ENCODE measurements at regions not wholly inside any gene's neighbourhood (a gene's known extent, or its start where the extent isn't known, plus 50 kb on each side); places are given as distances from the start of the nearest gene placed in this dataset.
A peak's percentile ranks its signal among the peaks of the same experiment; 100 is the strongest.

DNA sequence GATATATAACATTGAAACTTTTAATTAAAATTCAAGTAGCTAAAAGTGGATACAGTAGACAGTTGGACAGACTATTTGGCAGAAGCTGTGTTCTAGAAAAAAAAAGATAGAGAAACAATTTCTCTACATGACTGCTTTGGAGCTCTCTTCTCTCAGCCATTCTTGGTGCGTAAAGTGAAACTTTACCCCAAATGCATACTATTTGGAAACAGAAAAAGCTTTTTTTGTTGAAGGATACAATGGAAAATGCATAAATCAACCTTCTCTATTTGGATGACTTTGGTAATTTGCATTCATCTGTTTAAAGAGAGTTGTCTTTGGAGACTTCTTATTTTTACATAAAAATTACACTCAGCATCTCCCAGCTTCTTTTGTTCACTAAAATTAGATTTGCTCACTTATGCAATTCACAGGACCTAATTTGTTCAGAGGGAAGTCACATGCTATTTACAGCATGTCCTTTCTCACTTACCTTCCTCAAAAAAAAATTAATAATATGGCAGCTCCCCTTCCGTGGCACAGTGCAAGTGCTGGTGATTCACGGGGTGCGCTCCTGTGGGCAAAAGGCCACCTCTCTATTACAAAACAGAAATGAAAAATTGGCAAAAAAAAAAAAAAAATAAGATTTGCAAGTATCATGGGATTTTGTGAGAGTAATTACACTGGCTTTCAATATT, 498.9 kb downstream of the RERGL start:
- no peaks in the 10 kb centered on the region for H3K27me3 Mint-ChIP-seq (ENCODE audit: unreplicated experiment)
- H3K36me3 Mint-ChIP-seq (ENCODE audit: unreplicated experiment), result no peaks in the 10 kb centered on the region
- no peak for DNase-seq
- TF ChIP-seq, protein P1, sequence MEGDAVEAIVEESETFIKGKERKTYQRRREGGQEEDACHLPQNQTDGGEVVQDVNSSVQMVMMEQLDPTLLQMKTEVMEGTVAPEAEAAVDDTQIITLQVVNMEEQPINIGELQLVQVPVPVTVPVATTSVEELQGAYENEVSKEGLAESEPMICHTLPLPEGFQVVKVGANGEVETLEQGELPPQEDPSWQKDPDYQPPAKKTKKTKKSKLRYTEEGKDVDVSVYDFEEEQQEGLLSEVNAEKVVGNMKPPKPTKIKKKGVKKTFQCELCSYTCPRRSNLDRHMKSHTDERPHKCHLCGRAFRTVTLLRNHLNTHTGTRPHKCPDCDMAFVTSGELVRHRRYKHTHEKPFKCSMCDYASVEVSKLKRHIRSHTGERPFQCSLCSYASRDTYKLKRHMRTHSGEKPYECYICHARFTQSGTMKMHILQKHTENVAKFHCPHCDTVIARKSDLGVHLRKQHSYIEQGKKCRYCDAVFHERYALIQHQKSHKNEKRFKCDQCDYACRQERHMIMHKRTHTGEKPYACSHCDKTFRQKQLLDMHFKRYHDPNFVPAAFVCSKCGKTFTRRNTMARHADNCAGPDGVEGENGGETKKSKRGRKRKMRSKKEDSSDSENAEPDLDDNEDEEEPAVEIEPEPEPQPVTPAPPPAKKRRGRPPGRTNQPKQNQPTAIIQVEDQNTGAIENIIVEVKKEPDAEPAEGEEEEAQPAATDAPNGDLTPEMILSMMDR (IDR thresholded peaks at IDR 0.05; ENCODE audit: partially characterized antibody, unreplicated experiment), result no peak
- H3K9me3 Mint-ChIP-seq (ENCODE audit: unreplicated experiment), result no peaks in the 10 kb centered on the region
- H3K27ac Mint-ChIP-seq (ENCODE audit: unreplicated experiment), result no peak overlapping the region
- H3K4me1 Mint-ChIP-seq (ENCODE audit: low read depth, unreplicated experiment), result peaks cover 4% of the 10 kb centered on the region
- no peak overlapping the region for H3K4me3 Mint-ChIP-seq (ENCODE audit: unreplicated experiment)

DNA sequence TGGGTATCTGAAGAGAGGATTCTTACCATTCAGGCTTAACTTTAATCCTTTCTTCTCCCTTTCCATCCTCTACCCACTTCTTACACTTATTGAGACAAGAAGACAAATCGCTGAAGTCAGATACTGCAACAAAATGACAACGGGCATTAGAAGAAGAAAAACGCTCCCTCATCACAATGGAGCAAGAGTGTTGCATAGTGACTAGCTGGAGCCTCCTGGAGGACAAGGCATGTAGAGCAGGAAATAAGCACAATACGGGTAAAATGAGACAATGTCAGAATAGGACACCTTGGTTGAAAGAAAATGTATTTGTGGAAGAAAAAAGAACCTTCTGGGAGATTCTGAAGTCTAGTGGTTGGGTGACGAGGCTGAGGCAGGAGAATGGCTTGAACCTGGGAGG, 501.0 kb downstream of the RERGL start:
- Mint-ChIP-seq H3K4me1 (ENCODE audit: low read depth, unreplicated experiment) (peaks cover 4% of the 10 kb centered on the region), H3K27ac (ENCODE audit: unreplicated experiment) (no peak overlapping the region), H3K9me3 (ENCODE audit: unreplicated experiment) (no peaks in the 10 kb centered on the region), H3K4me3 (ENCODE audit: unreplicated experiment) (no peak overlapping the region), H3K27me3 (ENCODE audit: unreplicated experiment) (no peaks in the 10 kb centered on the region), H3K36me3 (ENCODE audit: unreplicated experiment) (no peaks in the 10 kb centered on the region)
- TF ChIP-seq, protein P1 (IDR thresholded peaks at IDR 0.05; ENCODE audit: partially characterized antibody, unreplicated experiment), result peak; percentile 67
- DNase-seq, result peak; percentile 17

DNA sequence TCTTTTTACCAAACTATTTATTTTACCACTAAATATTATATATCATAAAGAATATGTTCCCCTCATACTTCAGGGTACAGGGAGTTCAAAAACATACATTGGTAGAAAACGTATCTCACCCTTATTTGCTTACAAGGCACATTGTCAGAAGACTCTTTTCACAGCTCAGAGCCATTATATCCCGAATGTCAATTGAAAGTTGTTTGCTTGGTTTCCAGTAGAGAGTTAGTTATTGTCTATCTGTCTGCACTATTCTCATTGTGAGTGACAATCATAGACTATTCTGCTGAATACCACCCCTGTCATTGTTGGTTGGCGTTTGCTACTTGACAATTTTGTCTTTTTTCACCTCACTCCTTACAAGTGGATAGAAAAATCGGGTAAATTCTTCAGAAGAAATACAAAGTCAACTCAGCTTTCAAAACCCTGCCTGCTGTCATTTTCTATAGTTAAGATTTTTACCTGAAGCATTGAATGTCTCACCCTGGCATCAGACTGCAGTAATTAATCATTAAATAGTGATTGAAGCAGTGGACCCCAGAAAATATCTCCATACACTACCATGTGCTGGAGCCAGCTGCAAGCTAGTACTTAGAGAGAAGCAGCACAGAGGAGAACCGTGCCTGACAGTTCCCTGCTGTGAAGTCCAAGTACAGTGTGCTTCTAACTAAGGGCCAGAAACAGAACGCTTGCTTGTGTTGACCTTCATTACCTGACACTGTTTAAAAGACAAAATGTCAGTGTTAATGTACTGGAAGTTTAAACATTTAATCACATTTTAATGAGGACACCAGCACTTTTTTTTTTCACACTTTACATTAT, 510.6 kb downstream of the RERGL start:
- DNase-seq, result no peak
- Mint-ChIP-seq H3K4me1 (ENCODE audit: low read depth, unreplicated experiment) (no peaks in the 10 kb centered on the region), H3K27me3 (ENCODE audit: unreplicated experiment) (no peaks in the 10 kb centered on the region), H3K9me3 (ENCODE audit: unreplicated experiment) (no peaks in the 10 kb centered on the region), H3K36me3 (ENCODE audit: unreplicated experiment) (no peaks in the 10 kb centered on the region), H3K27ac (ENCODE audit: unreplicated experiment) (no peak overlapping the region), H3K4me3 (ENCODE audit: unreplicated experiment) (no peak overlapping the region)
- TF ChIP-seq, protein P1 (IDR thresholded peaks at IDR 0.05; ENCODE audit: partially characterized antibody, unreplicated experiment), result no peak

DNA sequence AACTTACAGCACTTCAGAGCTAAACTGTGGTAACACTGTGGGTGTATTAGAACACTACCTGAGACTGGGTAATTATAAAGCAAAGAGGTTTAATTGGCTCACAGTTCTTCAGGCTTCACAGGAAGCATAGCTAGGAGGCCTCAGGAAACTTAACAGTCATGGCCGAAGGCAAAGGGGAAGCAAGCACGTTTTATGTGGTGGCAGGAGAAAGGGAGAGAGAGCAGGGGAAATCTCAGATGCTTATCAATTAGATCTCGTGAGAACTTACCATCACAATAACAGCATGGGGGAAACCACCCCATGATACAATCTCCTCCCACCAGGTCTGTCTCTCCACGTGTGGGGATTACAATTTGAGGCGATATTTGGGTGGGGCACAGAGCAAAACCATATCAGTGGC, 512.6 kb downstream of the RERGL start:
- H3K4me3 Mint-ChIP-seq (ENCODE audit: unreplicated experiment), result no peak overlapping the region

More for the DNA sequence above, 512.6 kb downstream of the RERGL start:
- H3K4me1 Mint-ChIP-seq (ENCODE audit: low read depth, unreplicated experiment), result no peaks in the 10 kb centered on the region
- TF ChIP-seq, protein P1 (IDR thresholded peaks at IDR 0.05; ENCODE audit: partially characterized antibody, unreplicated experiment), result no peak
- H3K36me3 Mint-ChIP-seq (ENCODE audit: unreplicated experiment), result no peaks in the 10 kb centered on the region
- no peak for DNase-seq
- no peak overlapping the region for H3K27ac Mint-ChIP-seq (ENCODE audit: unreplicated experiment)
- H3K27me3 Mint-ChIP-seq (ENCODE audit: unreplicated experiment), result no peaks in the 10 kb centered on the region
- H3K9me3 Mint-ChIP-seq (ENCODE audit: unreplicated experiment), result no peaks in the 10 kb centered on the region
